T-helper 1 cell (primary cell): ENCODE measurements at regions not wholly inside any gene's neighbourhood (a gene's known extent, or its start where the extent isn't known, plus 50 kb on each side); places are given as distances from the start of the nearest gene placed in this dataset.
"Not testable (repeated sequence)": the region's sequence is repeated elsewhere in the genome, so short reads cannot be mapped to it uniquely, and the experiment has no call there.

ENCODE experiments used
- DNase-seq, 5 donors: peaks; one replicate each; pipeline ENCODE4 v3.0.0-alpha.2; 2012 to 2020

- DNase-seq = no peak
These were observed 290.4 kb upstream of the DYNLRB2 start for GRCh38 chr16:80250381-80250780.

GRCh38 chr16:80243303-80243702 lies 297.5 kb upstream of the DYNLRB2 start:
- DNase-seq = not testable (repeated sequence)

- DNase-seq = not testable (repeated sequence)
These were observed 298.5 kb upstream of the DYNLRB2 start for GRCh38 chr16:80242279-80242678.

GRCh38 chr16:80233097-80233835 lies 307.5 kb upstream of the DYNLRB2 start:
- no peak for DNase-seq

- DNase-seq = peak in 1 of 5 donors; percentile 5
These were observed 308.9 kb upstream of the DYNLRB2 start for GRCh38 chr16:80231888-80232287.

- DNase-seq = no peak
These were observed 309.7 kb upstream of the DYNLRB2 start for GRCh38 chr16:80231121-80231520.

- no peak for DNase-seq
These were observed 310.3 kb upstream of the DYNLRB2 start for GRCh38 chr16:80230328-80231120.

- no peak for DNase-seq
These were observed 314.3 kb upstream of the DYNLRB2 start for GRCh38 chr16:80226499-80226898.

GRCh38 chr16:80210787-80211186 lies 330.0 kb upstream of the DYNLRB2 start:
- no peak for DNase-seq

- no peak for DNase-seq
These were observed 332.1 kb upstream of the DYNLRB2 start for GRCh38 chr16:80208743-80209142.

GRCh38 chr16:80208015-80208414 lies 332.8 kb upstream of the DYNLRB2 start:
- no peak for DNase-seq

GRCh38 chr16:80203821-80204220 lies 337.0 kb upstream of the DYNLRB2 start:
- no peak for DNase-seq

- no peak for DNase-seq
These were observed 337.9 kb upstream of the DYNLRB2 start for GRCh38 chr16:80202831-80203413.

GRCh38 chr16:80200079-80200478 lies 340.7 kb upstream of the DYNLRB2 start:
- DNase-seq = no peak

- no peak for DNase-seq
These were observed 341.2 kb upstream of the DYNLRB2 start for GRCh38 chr16:80199614-80200013.

- DNase-seq = no peak
These were observed 342.2 kb upstream of the DYNLRB2 start for GRCh38 chr16:80198311-80199299.

GRCh38 chr16:80197741-80198201 lies 343.0 kb upstream of the DYNLRB2 start:
- DNase-seq = no peak

GRCh38 chr16:80191928-80192327 lies 348.9 kb upstream of the DYNLRB2 start:
- no peak for DNase-seq

- DNase-seq = no peak
These were observed 351.2 kb upstream of the DYNLRB2 start for GRCh38 chr16:80189476-80190175.

- no peak for DNase-seq
These were observed 364.7 kb upstream of the DYNLRB2 start for GRCh38 chr16:80176114-80176513.

GRCh38 chr16:80175011-80175410 lies 365.8 kb upstream of the DYNLRB2 start:
- no peak for DNase-seq

- DNase-seq = no peak
These were observed 366.4 kb upstream of the DYNLRB2 start for GRCh38 chr16:80174416-80174815.
